ENCODE measurements at regions not wholly inside any gene's neighbourhood (a gene's known extent, or its start where the extent isn't known, plus 50 kb on each side); places are given as distances from the start of the nearest gene placed in this dataset.
"Not testable (repeated sequence)": the region's sequence is repeated elsewhere in the genome, so short reads cannot be mapped to it uniquely, and the experiment has no call there.

DNA sequence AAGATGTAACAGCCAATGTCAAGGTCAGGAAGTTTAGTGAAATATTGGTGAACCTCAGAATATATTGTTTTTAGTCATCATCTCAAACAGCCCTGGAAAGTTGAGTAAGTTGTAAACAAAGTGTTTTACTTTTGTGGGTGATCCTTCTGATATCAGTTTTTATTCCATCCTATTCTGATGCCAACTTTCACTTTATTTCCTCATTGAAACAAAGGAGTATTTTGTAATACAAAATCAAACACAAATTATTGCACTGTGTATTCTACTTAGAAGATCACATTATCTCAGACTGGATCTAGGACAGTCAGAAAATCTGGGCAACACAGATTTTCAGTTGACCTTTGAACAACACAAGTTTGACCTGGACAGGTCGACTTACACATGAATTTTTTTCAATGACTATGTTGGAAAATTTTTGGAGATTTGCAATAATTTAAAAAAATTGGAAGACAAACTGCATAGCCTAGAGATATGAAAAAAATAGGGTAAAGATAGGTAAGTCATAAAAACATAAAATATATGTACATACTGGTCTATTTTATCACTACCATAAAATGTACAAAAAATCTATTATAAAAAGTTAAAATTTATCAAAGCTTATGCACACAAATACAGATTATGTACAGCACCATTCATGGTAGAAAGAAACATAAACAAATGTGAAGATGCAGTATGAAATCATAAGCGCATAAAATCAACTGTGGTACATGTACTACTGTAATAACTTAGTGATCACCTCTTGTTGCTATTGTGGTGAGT lies 709.1 kb upstream of the FAM241A start:
- DNase-seq, result no peak

DNA sequence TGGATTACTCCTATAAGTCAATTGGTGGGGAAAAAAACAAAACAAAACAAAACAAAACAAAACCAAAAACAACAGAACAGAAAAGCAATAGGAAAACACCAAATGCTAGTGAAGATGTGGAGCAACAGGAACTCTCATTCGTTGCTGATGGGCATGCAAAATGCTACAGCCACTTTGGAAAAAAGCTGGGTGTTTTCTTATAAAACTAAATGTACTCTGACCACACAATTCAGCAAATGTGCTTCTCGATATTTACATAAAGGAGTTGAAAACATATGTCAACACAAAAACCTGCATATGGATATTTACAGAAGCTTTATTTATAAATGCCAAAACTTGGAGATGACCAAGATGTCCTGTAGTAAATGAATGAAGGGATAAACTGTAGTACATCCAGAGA lies 703.6 kb upstream of the FAM241A start:
- no peak for DNase-seq

DNA sequence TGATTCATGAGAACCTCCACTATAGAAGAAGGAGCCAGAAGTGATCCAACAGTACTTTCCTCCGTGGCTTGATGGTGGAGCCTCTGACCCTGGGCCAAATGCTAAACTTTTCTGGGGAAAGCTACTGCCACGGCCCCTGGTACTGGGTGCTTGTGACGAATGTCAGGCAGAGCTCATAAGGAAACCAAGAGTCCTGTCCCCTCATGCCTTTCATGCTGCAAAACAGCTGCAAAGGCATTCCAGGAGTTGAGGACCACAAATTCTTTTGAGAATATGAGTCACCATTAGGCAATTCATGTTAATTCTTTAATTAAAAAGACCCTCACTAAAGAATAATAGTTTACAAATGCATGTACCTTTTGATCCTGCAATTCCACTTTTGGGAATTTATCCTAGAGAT lies 700.4 kb upstream of the FAM241A start:
- DNase-seq, result not testable (repeated sequence)

DNA sequence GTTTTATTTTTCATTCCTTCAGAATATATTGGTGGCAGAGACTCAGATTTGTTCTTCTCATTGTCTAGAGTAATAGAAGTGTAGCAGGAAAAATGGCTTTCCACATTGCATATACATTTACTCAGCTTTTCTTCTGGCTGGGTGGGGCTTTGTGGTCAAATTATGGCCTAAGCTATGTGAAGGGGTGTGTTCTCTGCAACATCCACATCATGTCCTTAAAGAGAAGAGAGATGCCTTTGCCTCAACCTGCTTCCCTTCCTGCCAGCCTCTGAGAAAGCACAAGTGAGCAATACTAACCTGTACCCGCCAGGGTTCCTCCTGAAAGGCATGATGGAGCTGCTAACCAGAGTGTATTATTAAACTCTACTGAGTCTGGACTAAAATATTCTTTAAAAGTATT lies 695.6 kb upstream of the FAM241A start:
- no peak for DNase-seq

DNA sequence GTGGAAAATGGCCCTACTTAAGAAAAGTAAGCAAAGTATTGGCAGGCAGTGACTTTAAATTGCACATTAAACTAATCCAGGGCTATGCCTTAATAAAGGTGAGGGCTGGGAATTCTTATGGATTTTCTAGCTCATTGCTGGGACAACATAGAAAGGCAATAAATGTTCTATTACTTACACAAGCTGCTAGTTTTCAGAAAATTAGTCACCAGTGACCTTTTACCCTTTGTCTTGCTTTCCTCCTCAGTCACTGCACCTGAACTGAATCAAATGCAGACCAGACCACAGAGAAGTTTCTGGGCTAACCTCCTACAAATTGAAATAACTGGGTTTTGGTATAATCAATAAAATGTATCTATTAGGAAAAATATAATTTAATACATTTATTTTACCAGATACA lies 694.4 kb upstream of the FAM241A start:
- DNase-seq, result no peak

DNA sequence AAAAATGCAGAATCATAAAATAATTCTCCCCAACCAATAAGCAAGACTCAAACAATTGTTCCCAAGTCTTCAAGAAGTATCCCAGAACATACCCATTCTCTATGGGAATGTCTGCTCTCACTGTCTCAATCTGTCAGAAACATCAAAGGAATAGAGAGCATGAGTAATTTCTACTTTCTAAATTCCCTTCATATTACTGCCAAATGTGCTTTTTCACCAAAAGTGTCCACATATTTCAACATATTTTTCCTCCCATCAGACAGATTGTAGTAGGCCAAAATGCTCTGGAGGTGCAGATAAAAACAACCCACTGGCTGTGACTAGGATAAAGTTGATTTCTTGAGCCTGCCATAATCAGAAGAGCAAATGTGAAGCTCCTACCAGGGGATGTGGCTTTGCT lies 692.0 kb upstream of the FAM241A start:
- DNase-seq, result no peak

DNA sequence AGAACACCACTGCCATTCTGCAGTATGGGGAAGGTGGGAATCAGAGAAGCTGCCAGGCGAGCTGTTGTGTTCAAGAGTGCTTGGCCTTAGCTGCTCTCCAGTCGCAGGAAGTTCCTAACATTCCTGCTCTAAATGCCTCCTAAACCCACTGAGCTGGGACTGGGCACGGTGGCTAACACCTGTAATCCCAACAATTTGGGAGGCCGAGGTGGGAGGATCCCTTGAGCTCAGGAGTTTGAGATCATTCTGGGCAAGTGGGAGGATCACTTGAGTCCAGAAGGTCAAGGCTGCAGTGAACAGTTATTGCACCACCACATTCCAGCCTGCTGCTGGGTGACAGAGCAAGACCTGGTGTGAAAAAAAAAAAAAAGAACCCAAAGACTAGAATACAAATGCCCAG lies 690.3 kb upstream of the FAM241A start:
- DNase-seq, result no peak

DNA sequence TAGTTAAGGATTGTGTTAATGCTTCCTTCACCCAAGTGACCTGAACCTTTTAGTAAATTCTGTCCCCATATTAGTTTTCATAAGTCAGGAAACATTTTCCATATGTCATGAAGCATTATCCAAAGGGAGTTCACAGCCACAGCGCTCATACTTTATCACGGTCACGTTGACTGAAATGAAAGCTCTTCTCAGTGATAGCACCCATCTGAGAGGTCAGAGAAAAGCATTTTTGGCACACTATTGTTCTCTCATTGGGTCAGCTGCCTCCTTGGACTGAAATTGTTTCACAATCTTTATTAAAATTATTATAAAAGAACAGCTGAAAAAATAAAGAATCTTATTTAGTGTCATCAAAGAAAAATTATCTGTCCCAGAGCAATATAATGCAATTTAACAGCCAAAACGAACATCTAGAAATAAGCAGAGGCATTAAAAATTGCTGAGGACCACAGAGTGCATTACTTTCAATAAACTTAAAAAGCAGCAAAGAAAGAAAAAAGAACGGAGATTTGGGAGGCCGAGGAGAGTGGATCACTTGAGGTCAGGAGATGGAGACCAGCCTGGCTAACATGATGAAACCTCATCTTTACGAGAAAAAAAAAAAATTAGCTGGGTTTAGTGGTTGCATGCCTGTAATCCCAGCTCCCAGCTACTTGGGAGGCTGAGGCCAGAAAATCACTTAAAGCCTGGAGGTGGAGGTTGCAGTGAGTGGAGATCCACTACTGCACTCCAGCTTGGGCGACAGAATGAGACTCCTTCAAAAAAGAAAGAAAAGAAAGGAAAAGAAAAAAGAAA lies 680.8 kb upstream of the FAM241A start:
- no peak for DNase-seq

DNA sequence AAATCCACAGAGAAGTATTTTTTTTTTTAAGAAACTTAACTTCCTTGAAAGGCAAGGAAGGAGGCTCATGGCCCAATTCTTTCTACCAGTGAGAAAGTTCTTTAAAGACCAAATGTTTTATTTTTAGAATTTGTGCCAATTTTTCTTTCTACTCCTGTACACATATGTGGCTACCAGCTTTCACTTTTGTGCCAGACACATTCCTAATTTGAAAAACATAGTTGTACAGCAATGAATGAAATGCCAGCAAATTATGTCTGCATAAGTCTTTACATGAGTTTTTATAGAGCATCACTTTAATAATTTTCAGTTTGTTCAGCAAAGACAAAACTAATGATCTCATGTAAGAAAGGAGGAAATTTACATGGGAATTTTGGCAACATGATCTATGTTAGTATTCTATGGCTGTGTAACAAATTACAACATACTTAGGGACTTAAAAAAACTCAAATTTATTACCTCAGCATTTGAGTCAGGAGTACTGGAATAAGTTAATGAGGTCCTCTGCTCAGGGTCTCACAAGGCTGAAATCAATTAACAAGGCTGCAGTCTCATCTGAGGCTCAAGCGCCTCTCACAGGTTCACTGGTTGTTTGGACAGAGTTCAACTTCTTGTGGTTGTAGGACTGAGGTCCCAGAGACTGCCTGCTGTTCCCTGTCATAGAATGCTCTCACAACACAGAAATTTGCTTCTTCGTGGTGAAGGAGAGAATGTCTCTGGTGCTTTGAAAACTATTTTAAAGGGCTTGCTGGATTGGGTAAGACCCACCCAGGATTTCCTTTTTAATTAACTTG lies 678.2 kb upstream of the FAM241A start:
- no peak for DNase-seq

DNA sequence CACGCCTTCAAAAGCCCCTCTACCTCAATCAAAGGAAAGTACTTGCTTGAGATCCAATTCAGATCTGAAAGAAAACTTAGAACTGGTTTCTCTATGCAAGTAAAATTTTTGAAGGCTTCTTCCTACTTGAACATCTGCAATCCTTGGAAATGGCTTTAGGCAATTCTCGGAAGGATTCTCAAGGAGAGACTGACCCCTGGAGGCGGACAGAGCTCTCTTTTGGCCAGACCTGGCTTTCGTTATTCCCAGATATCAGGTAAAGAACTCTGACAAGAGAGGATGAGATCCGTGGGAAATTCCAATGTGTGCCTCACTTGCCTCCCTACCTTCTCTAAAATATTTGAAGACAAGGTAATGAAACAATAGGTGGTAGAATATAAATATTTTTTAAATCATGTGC lies 670.3 kb upstream of the FAM241A start:
- peak; percentile 24 for DNase-seq

DNA sequence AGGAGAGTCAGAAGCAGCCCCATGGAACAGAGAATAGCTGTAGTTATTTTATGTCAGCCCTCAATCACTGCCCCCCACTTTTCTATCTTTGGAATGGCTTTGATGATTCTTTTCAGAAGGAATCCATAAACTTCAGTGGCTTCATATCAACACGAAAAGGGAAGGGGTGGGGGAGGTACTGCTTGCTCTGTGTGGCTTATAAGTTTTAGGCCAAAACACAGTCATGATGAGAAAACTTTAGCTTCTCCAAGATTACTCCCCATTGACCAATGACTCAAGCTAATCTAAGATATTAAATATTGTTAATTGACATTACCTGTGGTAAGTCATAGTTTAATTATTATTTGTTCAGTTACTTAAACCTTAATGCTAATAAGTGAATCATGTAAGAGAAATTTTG lies 669.6 kb upstream of the FAM241A start:
- DNase-seq, result no peak

DNA sequence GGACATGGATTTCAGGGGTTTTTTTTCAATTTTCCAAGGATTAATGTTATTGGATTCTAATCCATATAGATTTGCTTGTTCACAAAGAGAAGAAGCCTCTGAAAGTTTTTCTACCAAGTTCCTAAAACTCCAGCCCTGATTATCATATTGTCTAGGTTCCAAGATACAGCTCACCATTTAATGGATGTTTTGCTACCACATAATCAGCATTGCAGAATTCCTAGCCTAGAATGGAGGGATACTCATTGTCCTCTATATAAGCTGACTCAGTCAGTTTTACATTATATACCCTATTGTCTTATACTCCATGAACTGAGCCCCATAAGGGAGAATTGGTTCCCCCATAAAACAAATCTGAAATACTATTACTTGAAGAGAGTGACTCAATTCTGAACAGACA lies 664.7 kb upstream of the FAM241A start:
- DNase-seq, result no peak

DNA sequence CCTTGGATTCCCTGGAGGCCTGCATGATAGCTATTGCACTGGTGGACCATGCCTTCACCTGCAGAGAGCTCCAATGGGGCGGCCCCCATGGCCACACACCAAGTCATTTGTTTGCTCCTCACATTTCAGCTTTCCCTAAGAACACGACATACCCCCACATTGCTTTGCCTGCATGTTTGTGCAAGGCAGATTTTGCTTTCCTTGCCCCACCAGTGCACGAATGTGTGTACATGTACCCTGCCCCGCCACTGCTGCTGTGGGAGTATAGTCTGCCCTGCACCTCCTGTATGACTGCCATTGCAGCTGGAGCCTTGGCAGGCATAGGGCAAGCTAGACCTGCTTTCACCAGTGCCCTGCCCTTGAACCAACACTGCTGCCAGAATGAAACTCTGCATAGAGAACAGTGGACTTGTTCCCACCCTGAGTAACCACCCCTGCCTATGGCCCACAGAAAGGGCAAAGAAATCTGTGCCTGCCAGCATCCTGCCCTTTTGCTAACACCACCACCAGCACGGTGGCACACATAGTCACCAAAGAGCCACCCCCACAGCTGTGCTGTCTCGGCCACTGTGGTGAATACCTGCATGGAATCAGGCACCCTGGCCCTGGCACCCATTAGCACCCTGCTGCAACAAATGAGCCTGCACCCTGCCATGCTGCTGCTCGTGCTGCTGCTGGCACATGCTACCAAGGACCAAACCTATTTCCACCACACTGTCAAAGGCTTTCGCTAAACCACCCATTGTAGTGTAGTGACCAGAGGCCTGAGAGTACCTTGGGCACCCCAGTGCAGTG lies 661.7 kb upstream of the FAM241A start:
- DNase-seq, result no peak

DNA sequence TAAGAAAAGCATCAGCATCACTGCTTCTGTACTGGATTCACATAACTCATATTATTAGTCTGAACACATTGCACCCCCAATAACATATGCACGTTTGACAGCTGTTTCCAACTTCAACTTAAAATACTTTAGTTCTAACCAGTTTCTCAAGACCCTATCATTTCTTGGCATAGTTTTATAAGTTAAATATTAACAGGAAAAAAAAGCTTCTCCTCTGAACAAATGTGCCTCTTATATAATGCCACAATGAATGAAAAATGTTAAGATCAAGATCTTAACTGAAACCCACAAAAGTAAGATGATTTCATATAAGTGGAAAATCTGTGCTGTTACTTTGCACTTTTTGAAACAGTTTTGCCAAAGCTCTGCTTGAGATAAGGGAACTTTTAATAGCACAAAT lies 652.8 kb upstream of the FAM241A start:
- no peak for DNase-seq

DNA sequence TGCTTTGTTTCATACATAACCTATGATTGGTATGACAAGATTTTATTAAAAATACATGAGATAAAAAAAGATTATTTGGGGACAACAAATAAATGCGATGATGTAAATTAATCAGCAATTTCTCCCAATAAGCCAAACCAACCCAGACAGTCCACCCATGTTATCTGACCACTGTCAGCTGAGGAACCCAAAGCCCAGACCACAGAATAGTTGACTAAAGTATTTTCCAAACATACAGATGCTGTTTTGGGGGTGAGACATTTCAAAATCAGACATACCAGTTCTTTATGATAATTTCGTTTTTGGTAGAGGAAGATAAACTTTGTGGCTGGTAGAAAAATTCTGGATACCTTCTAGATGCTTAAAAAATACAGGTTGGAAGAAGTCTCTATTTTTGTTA lies 650.8 kb upstream of the FAM241A start:
- DNase-seq, result no peak

DNA sequence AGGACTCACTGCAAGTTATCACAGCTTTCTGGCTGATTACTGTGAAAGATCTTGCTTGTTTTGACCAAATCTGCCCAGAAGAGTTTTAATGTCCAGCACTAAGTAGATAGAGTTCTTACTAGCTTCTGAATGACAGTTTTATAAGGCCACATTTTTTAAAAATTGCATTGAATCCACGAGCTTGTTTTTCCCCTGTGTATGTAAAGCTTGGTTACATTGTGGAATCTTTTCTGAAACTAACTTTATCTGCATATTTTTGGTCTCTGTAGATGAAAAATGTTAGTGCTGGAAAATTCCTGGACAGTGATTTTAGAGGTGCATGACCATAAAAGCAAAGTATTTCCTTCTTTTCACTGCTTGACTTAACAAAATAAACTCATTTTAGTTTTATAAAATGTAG lies 650.3 kb upstream of the FAM241A start:
- no peak for DNase-seq

DNA sequence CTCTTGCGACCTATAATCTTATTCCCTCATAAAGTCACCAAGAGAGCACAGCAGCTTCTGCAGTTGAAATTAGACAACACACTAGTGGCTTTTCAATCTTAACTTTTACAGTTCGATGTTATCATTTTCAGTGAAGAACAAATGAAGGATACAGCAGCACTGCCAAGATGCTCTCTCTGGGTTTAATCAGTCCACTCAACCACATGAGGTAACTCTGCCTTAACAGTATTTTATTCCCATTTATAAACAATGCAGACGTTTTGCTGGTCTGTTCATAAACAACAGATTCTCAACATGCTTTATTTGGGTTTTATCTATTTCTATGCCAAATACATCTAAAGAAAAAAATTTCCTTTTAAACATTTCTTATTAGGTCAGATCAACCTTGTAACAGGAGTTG lies 646.0 kb upstream of the FAM241A start:
- no peak for DNase-seq

DNA sequence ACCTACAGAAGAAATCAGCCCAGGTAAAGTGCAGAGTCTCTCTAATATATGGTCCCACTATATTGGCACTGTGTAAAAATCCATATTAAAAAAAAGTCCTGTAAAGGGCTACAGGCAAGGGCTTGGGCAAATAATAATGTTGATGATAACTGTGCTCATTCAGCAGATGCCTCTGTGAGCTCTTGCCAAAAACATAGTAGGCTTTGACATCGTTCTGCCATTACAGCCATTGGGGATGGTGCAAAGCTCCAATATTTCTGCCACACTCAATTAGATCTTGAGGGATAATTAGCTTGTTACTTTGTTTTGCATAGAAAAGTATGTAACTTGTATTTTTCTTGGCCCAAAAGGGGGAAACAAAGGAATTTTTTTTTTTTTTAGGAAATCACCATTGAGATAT lies 645.5 kb upstream of the FAM241A start:
- DNase-seq, result no peak

DNA sequence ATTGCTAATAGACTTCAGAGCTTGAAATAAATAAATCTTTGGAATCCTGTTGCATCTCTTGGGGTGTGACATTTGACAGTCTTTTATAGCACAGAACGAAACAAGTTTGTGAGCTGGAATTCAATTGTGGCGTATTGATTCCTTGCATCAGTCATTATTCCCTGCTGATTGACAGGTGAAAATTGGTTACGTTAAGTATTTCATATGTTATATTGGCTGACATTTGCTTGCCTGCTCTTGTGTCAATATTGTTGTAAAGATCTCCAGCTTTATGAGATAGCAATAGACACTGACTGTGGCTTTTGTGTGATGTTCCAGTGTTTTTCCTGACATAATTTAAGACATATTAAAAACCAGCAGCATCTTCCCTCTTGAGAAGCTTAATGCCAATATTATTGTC lies 644.4 kb upstream of the FAM241A start:
- no peak for DNase-seq

DNA sequence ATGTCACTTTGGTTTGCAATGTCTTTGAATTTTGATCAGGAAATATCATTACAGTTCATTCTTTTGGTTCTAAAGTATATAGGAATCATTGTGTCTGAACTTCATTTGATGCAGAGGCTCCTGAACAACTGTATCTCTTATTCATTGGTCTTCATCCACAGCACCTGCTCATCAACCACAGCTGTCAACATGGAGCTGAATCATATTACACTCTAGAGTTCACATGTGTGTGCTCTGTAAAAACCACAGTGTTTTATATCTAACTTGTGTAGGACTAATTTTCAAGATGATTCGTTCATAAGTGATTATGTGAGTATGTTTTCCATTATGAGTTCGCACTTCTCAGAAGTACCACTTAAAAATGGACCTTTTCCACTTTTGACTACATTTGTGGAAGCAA lies 643.3 kb upstream of the FAM241A start:
- DNase-seq, result no peak

DNA sequence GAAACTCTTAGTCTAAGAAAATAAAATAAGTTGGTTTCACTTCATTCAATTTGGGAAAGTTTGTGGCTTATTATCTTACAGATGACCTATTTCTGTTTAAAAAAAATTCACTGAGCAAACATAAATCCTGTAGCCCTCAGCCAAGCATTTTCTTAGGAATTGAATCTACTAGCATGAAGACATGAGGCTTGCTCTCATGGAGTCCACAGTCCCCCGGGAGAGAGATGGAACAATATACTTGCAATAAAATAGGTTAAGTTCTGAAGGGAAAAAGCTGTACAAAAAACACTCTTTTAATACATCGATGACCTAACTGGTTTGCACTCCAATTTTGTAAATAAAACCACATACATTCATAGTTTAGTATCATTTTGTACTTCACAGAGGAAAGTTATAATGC lies 642.6 kb upstream of the FAM241A start:
- no peak for DNase-seq

DNA sequence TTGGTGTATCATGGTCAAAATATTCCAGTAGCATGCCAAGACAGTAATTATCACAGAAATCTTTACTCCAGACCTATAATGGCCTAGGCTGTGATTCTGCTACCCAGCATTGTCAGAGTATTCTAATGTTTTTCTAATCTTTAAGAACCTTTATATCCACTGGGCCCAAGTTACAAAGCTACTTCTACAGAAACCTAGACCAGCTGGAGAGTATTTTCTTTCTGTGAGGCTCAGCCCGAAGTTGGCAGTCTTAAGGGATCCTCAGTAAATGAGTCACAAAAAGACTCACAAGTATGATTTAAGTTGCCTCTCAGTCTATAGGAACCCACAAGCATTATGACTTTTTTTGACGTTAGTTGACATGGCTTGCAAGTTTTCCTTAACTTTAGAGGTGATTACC lies 638.5 kb upstream of the FAM241A start:
- no peak for DNase-seq

DNA sequence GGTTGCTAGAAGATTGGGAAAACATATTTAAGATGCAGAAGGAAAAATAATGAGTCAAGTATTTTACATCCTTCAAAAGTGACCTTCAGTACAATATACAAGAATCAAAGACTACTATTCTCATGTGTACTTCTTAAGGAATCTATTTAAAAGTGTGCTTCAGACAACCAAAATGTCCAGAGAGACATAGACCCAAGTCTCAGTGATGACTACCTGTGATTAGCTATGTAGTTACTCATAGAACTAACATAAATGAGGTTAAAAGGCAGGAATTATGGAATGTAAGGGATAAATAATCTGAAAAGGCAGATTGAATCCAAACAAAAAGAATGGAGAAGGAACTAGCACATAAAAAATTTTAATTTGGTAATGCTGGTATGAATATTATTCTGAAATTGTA lies 634.7 kb upstream of the FAM241A start:
- no peak for DNase-seq
